GM13976 (cell line): ENCODE measurements at regions not wholly inside any gene's neighbourhood (a gene's known extent, or its start where the extent isn't known, plus 50 kb on each side); places are given as distances from the start of the nearest gene placed in this dataset.

ENCODE experiments used
- DNase-seq: peaks from one replicate; pipeline ENCODE4 v3.0.0; 2012; ENCODE audit warnings: low spot score
- in situ Hi-C: fragments of 300-500 bp; cut with MboI; formaldehyde crosslinking; loops from one replicate; pipeline ENCODE4 v1.12.0; 2022; ENCODE audit warnings: low sequenced_read_pairs, mixed read lengths, inconsistent platforms; ENCODE audit not compliant: unreplicated experiment
- TF ChIP-seq, protein P1 (sequence below): IDR thresholded peaks from 2 replicates; pipeline ENCODE4 v1.5.1; 2012; ENCODE audit warnings: borderline replicate concordance, mild to moderate bottlenecking; ENCODE audit not compliant: insufficient read depth; ENCODE audit errors: extremely low read depth, missing control alignments, control extremely low read depth

DNA sequence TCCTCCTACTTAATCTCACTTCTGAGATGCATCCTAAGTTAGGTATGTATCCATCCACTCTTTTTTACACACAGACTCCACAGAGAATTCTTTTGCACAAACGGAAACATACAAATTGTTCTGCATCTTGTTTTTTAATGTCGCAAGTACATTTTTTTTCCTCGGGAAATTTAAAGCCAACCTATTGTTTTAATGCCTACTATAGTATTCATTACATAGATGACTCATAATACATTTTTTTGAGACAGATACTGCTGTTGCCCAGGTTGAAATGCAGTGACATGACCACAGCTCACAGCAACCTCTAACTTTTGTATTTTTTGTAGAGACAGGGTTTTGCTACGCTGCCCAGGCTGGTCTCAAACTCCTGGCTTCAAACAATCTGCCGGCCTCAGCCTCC is 90.8 kb upstream of the TMEM45B start:
- DNase-seq = no peak
- TF ChIP-seq, protein P1, sequence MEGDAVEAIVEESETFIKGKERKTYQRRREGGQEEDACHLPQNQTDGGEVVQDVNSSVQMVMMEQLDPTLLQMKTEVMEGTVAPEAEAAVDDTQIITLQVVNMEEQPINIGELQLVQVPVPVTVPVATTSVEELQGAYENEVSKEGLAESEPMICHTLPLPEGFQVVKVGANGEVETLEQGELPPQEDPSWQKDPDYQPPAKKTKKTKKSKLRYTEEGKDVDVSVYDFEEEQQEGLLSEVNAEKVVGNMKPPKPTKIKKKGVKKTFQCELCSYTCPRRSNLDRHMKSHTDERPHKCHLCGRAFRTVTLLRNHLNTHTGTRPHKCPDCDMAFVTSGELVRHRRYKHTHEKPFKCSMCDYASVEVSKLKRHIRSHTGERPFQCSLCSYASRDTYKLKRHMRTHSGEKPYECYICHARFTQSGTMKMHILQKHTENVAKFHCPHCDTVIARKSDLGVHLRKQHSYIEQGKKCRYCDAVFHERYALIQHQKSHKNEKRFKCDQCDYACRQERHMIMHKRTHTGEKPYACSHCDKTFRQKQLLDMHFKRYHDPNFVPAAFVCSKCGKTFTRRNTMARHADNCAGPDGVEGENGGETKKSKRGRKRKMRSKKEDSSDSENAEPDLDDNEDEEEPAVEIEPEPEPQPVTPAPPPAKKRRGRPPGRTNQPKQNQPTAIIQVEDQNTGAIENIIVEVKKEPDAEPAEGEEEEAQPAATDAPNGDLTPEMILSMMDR = no peak
- in situ Hi-C loops = loop anchor here (25.0 kb wide), 1 partner anchor 363 kb away; no protein-coding TSS in a partner anchor

DNA sequence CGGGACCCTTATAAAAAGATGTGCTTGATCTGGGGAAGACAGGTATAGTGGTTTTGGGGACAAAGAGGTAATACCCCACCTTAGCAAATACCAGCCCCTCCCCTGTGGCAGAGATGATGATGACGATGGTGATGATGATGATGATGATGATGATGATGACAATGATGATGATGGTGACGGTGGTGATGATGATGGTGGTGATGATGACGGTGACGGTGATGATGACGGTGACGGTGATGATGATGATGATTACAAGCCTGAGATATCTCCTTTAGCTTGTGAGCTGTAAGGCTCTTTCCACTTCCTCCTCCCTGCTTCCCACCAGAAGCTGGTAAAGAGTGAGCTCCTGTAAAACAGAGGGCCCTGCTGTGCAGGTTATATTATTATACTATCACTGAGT is 89.5 kb upstream of the TMEM45B start:
- no peak for DNase-seq
- in situ Hi-C loops = loop anchor here (25.0 kb wide), 1 partner anchor 364 kb away; no protein-coding TSS in a partner anchor
- TF ChIP-seq, protein P1 = no peak

DNA sequence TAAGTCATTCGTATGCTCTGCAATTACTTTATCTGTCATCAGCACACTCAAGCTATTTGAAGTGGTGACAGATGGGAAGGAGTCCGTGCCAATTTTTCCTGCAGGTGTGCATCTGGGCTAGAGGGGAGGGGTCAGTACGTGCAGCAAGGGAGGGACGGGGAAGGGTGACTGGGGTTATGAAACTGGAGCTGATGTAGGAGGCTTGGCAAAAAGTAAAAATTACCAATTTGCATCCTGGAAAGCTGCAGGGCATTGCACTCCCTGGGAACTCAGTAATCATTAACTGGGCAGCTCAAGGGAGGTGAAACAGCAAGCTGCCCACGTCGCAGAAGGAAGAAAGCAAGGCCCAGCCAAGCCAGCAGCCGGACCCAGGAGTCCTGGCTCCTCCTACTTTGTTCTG is 87.1 kb upstream of the TMEM45B start:
- in situ Hi-C loops = loop anchor here (25.0 kb wide), 1 partner anchor 366 kb away; no protein-coding TSS in a partner anchor
- TF ChIP-seq, protein P1 = no peak
- no peak for DNase-seq

DNA sequence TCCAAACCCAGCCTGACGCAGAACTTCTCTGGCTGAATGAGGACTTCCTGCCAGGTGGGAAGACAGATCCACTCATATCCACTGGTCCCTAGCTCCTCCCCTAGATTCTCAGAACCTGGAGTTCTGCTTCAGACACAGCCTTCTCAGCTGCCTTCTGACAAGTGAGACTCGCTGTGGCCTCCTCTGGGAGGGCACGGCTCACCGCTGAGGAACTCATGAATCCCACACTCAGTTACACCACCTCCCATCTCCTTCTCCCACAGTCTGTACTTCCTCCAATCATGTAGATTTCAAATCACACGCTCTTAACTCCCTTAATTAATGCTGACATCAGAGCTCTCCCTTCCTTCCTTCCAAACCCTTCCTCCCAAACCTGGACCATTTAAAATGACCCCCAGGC is 86.4 kb upstream of the TMEM45B start:
- TF ChIP-seq, protein P1 = no peak
- DNase-seq = no peak
- in situ Hi-C loops = loop anchor here (25.0 kb wide), 1 partner anchor 367 kb away; no protein-coding TSS in a partner anchor

DNA sequence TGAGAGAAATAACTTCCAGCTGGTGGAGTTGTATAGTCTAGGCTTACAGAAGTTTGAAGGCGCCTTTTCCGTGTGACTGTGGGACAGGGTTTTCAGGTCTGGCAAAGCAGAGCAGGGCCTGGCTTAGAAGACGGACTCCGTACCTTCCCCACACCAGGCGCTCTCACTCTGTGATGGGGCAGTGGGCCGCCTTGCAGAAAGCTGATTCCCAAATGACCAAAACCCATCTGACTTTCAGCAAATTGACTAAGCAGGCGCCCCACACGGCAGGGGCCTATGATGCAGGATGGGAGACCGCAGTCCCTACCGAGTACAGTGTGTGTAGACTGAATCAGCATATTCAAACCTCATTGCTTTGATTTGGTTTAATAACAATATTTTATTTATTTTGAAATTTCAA is 85.8 kb upstream of the TMEM45B start:
- TF ChIP-seq, protein P1 = no peak
- in situ Hi-C loops = loop anchor here (25.0 kb wide), 1 partner anchor 368 kb away; no protein-coding TSS in a partner anchor

DNA sequence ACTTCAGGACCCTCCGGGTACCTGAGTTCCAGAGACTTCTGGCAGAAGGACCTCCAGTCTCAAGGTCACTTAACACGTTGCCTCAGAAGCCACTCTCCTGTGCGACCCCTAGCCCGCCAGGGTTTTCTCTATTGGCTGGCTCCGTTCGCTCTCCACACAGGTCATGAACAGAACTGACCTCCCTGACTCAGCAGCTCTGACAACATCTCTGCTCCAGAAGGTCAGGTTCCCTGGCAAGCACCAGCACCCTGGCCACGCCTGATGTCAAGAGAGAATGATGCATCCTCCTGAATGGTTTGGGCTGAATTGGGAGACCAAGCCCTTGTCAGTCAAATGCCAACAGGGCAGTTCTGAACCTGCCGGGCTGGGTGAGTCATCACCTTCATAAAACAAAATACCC is 84.3 kb upstream of the TMEM45B start:
- in situ Hi-C loops = loop anchor here (25.0 kb wide), 1 partner anchor 369 kb away; no protein-coding TSS in a partner anchor
- DNase-seq = no peak
- TF ChIP-seq, protein P1 = no peak

More for the DNA sequence above, 85.8 kb upstream of the TMEM45B start:
- DNase-seq = no peak
